Aorta (tissue), 5 donors: ENCODE measurements at regions not wholly inside any gene's neighbourhood (a gene's known extent, or its start where the extent isn't known, plus 50 kb on each side); places are given as distances from the start of the nearest gene placed in this dataset.

Experiments used
- ATAC-seq: fragments of 200-7000 bp; cut with Tn5 transposase; one replicate; pipeline ENCODE4 v1.9.1; 2022; ENCODE audit warnings: moderate library complexity; ENCODE audit not compliant: low FRiP score
- DNase-seq, 2 donors: peaks; one replicate each; pipeline ENCODE4 v3.0.0-alpha.2; 2020
- H3K27ac ChIP-seq, 2 donors: one replicate each; pipeline ENCODE4 v1.5.1; 2013; ENCODE audit warnings: low read length in 2 of 2, mild to moderate bottlenecking in 2 of 2, moderate library complexity in 2 of 2, control low read depth in 1 of 2, inconsistent platforms in 1 of 2, low read depth in 1 of 2
- H3K27me3 ChIP-seq, 2 donors: one replicate each; pipeline ENCODE4 v1.6.1; 2013; ENCODE audit warnings: control low read depth in 1 of 2, low read length in 1 of 2, mild to moderate bottlenecking in 1 of 2, moderate library complexity in 1 of 2; ENCODE audit not compliant: insufficient read depth in 2 of 2, control insufficient read depth in 1 of 2
- H3K36me3 ChIP-seq, 2 donors: one replicate each; pipeline ENCODE4 v1.6.1; 2013; ENCODE audit warnings: control low read depth in 1 of 2, low read length in 1 of 2, mild to moderate bottlenecking in 1 of 2; ENCODE audit not compliant: insufficient read depth in 2 of 2, control insufficient read depth in 1 of 2
- H3K4me1 ChIP-seq, 2 donors: one replicate each; pipeline ENCODE4 v1.6.1; 2013; ENCODE audit warnings: low read length in 2 of 2, control low read depth in 1 of 2, mild to moderate bottlenecking in 1 of 2, moderate library complexity in 1 of 2; ENCODE audit not compliant: insufficient read depth in 2 of 2, control insufficient read depth in 1 of 2
- H3K4me3 ChIP-seq, 2 donors: one replicate each; pipeline ENCODE4 v1.5.1; 2013; ENCODE audit warnings: low read length in 2 of 2, control low read depth in 1 of 2, mild to moderate bottlenecking in 1 of 2
- H3K9me3 ChIP-seq: one replicate; pipeline ENCODE4 v1.6.1; 2013; ENCODE audit warnings: mild to moderate bottlenecking, low read length; ENCODE audit not compliant: control insufficient read depth
- WGBS, 2 donors: extraction: QIAGEN DNeasy Blood & Tissue Kit; methylation state at CpG; one replicate each; pipeline ENCODE4 v1.1.7; 2013; 5-methylcytosine and 5-hydroxymethylcytosine counted together
- intact Hi-C, 2 donors: fragments of 100-400 bp; cut with DNase I; formaldehyde crosslinking; loops; one replicate each; pipeline versions ENCODE4 v1.14.2 to v1.15.0; 2022
- donor health status: healthy with polysubstance abuse.
- donor health status: Bipolar disorder and iron deficiency.
- donor health status: DM: no; HTN: no; CAD: no.
- donor health status: DM: no; HTN: no; CAD: no.
- donor health status: DM: yes; HTN: yes; CAD: no.

- DNase-seq (no peak), ATAC-seq (no peak)
- no peaks in the 10 kb centered on the region for H3K9me3 ChIP-seq
- no peak overlapping the region for H3K27ac ChIP-seq
- peaks cover 0 to 2% of the 10 kb centered on the region in 2 donors for H3K4me1 ChIP-seq
- no peak overlapping the region for H3K4me3 ChIP-seq
- WGBS, 2 donors, result 66 to 70% methylated on average over 8 of the region's 8 CpGs
- intact Hi-C loops, result no loop called here
- H3K36me3 ChIP-seq, result no peaks in the 10 kb centered on the region
- no peaks in the 10 kb centered on the region for H3K27me3 ChIP-seq
Observed at GRCh38 chr1:9419369-9420041, 119.8 kb upstream of the SLC25A33 start.

- Histone ChIP-seq H3K4me1 (no peaks in the 10 kb centered on the region), H3K27me3 (no peaks in the 10 kb centered on the region), H3K27ac (no peak overlapping the region), H3K36me3 (no peaks in the 10 kb centered on the region), H3K9me3 (no peaks in the 10 kb centered on the region), H3K4me3 (no peak overlapping the region)
- intact Hi-C loops, result no loop called here
- WGBS, 2 donors, result 92 to 98% methylated on average over 5 of the region's 5 CpGs
- DNase-seq, result no peak
- no peak for ATAC-seq
Observed at GRCh38 chr1:9420835-9421532, 118.3 kb upstream of the SLC25A33 start.

- 86 to 92% methylated on average over 5 of the region's 5 CpGs for WGBS, 2 donors
- Histone ChIP-seq H3K27ac (no peak overlapping the region), H3K9me3 (no peaks in the 10 kb centered on the region), H3K27me3 (no peaks in the 10 kb centered on the region), H3K36me3 (no peaks in the 10 kb centered on the region), H3K4me3 (no peak overlapping the region), H3K4me1 (no peaks in the 10 kb centered on the region)
- DNase-seq (no peak), ATAC-seq (no peak)
- intact Hi-C loops, result no loop called here
Observed at GRCh38 chr1:9421533-9421873, 117.8 kb upstream of the SLC25A33 start.

GRCh38 chr1:9422321-9422720 lies 116.9 kb upstream of the SLC25A33 start:
- intact Hi-C loops, result no loop called here
- WGBS, 2 donors, result 41 to 59% methylated on average over 14 of the region's 14 CpGs
- Histone ChIP-seq H3K27ac (no peak overlapping the region), H3K4me3 (no peak overlapping the region), H3K4me1 (no peaks in the 10 kb centered on the region), H3K27me3 (no peaks in the 10 kb centered on the region), H3K9me3 (no peaks in the 10 kb centered on the region), H3K36me3 (no peaks in the 10 kb centered on the region)
- DNase-seq (peak in 1 of 2 donors; percentile 66), ATAC-seq (no peak)

- Histone ChIP-seq H3K27ac (no peak overlapping the region), H3K9me3 (no peaks in the 10 kb centered on the region), H3K27me3 (no peaks in the 10 kb centered on the region), H3K4me1 (no peaks in the 10 kb centered on the region), H3K4me3 (no peak overlapping the region), H3K36me3 (no peaks in the 10 kb centered on the region)
- ATAC-seq (no peak), DNase-seq (peak in 1 of 2 donors; percentile 67)
- 80 to 86% methylated on average over 12 of the region's 12 CpGs for whole genome bisulfite sequencing, 2 donors
- intact Hi-C loops, result no loop called here
Observed at GRCh38 chr1:9422911-9423505, 116.3 kb upstream of the SLC25A33 start.

GRCh38 chr1:9424261-9424660 lies 115.0 kb upstream of the SLC25A33 start:
- ATAC-seq (no peak), DNase-seq (no peak)
- Histone ChIP-seq H3K27ac (no peak overlapping the region), H3K4me1 (no peaks in the 10 kb centered on the region), H3K4me3 (no peak overlapping the region), H3K9me3 (no peaks in the 10 kb centered on the region), H3K27me3 (no peaks in the 10 kb centered on the region), H3K36me3 (no peaks in the 10 kb centered on the region)
- intact Hi-C loops, result no loop called here
- 5 to 7% methylated on average over 4 of the region's 4 CpGs for WGBS, 2 donors

- Histone ChIP-seq H3K9me3 (no peaks in the 10 kb centered on the region), H3K36me3 (no peaks in the 10 kb centered on the region), H3K27ac (no peak overlapping the region), H3K4me1 (no peaks in the 10 kb centered on the region), H3K27me3 (no peaks in the 10 kb centered on the region), H3K4me3 (no peak overlapping the region)
- ATAC-seq, result no peak
- peak in 1 of 2 donors; percentile 44 for DNase-seq
- intact Hi-C loops, result no loop called here
- 54 to 72% methylated on average over 7 of the region's 7 CpGs for WGBS, 2 donors
Observed at GRCh38 chr1:9425859-9426258, 113.4 kb upstream of the SLC25A33 start.

- DNase-seq (peak in 1 of 2 donors; percentile 31), ATAC-seq (no peak)
- WGBS, 2 donors, result 70 to 74% methylated on average over 13 of the region's 13 CpGs
- intact Hi-C loops, result no loop called here
- H3K4me3 ChIP-seq, result no peak overlapping the region
- no peak overlapping the region for H3K27ac ChIP-seq
- no peaks in the 10 kb centered on the region for H3K9me3 ChIP-seq
- no peaks in the 10 kb centered on the region for H3K27me3 ChIP-seq
- no peaks in the 10 kb centered on the region for H3K36me3 ChIP-seq
- H3K4me1 ChIP-seq, result no peaks in the 10 kb centered on the region
Observed at GRCh38 chr1:9426291-9426711, 113.0 kb upstream of the SLC25A33 start.

GRCh38 chr1:9427388-9427787 lies 111.9 kb upstream of the SLC25A33 start:
- Histone ChIP-seq H3K9me3 (no peaks in the 10 kb centered on the region), H3K4me3 (no peak overlapping the region), H3K4me1 (no peaks in the 10 kb centered on the region), H3K27ac (no peak overlapping the region), H3K27me3 (no peaks in the 10 kb centered on the region), H3K36me3 (no peaks in the 10 kb centered on the region)
- DNase-seq, result no peak
- ATAC-seq, result no peak
- intact Hi-C loops, result no loop called here
- WGBS, 2 donors, result 88 to 89% methylated on average over 2 of the region's 2 CpGs
